ENCODE measurements at regions not wholly inside any gene's neighbourhood (a gene's known extent, or its start where the extent isn't known, plus 50 kb on each side); places are given as distances from the start of the nearest gene placed in this dataset.

GRCh38 chr2:120785228-120785966, 49.7 kb downstream of the GLI2 start:
- DNase-seq (ENCODE audit: low read depth, low spot score), result no peak
- in situ Hi-C loops (cut with HindIII; ENCODE audit: low pct_unique_long_range_greater_than_20kb, low sequenced_read_pairs), result no loop called here

- in situ Hi-C loops (cut with HindIII; ENCODE audit: low pct_unique_long_range_greater_than_20kb, low sequenced_read_pairs), result no loop called here
- DNase-seq (ENCODE audit: low read depth, low spot score), result peak; percentile 4
Measured at GRCh38 chr2:120786038-120786960, 50.6 kb downstream of the GLI2 start.

GRCh38 chr2:120787111-120787821, 51.6 kb downstream of the GLI2 start:
- in situ Hi-C loops (cut with HindIII; ENCODE audit: low pct_unique_long_range_greater_than_20kb, low sequenced_read_pairs), result no loop called here
- peak; percentile 14 for DNase-seq (ENCODE audit: low read depth, low spot score)

- no peak for DNase-seq (ENCODE audit: low read depth, low spot score)
- in situ Hi-C loops (cut with HindIII; ENCODE audit: low pct_unique_long_range_greater_than_20kb, low sequenced_read_pairs), result no loop called here
Measured at GRCh38 chr2:120787822-120788700, 52.4 kb downstream of the GLI2 start.

- in situ Hi-C loops (cut with HindIII; ENCODE audit: low pct_unique_long_range_greater_than_20kb, low sequenced_read_pairs), result no loop called here
- no peak for DNase-seq (ENCODE audit: low read depth, low spot score)
Measured at GRCh38 chr2:120791243-120791961, 55.7 kb downstream of the GLI2 start.

GRCh38 chr2:120791962-120792297, 56.3 kb downstream of the GLI2 start:
- DNase-seq (ENCODE audit: low read depth, low spot score), result no peak
- in situ Hi-C loops (cut with HindIII; ENCODE audit: low pct_unique_long_range_greater_than_20kb, low sequenced_read_pairs), result no loop called here

GRCh38 chr2:120793682-120794403, 58.2 kb downstream of the GLI2 start:
- in situ Hi-C loops (cut with HindIII; ENCODE audit: low pct_unique_long_range_greater_than_20kb, low sequenced_read_pairs), result no loop called here
- no peak for DNase-seq (ENCODE audit: low read depth, low spot score)

- no peak for DNase-seq (ENCODE audit: low read depth, low spot score)
- in situ Hi-C loops (cut with HindIII; ENCODE audit: low pct_unique_long_range_greater_than_20kb, low sequenced_read_pairs), result no loop called here
Measured at GRCh38 chr2:120794716-120795115, 59.0 kb downstream of the GLI2 start.

GRCh38 chr2:120796094-120796493, 60.4 kb downstream of the GLI2 start:
- in situ Hi-C loops (cut with HindIII; ENCODE audit: low pct_unique_long_range_greater_than_20kb, low sequenced_read_pairs), result no loop called here

GRCh38 chr2:120797421-120798221, 62.0 kb downstream of the GLI2 start:
- no peak for DNase-seq (ENCODE audit: low read depth, low spot score)
- in situ Hi-C loops (cut with HindIII; ENCODE audit: low pct_unique_long_range_greater_than_20kb, low sequenced_read_pairs), result no loop called here

More at GRCh38 chr2:120796094-120796493, 60.4 kb downstream of the GLI2 start:
- DNase-seq (ENCODE audit: low read depth, low spot score), result no peak

GRCh38 chr2:120798567-120799247, 63.0 kb downstream of the GLI2 start:
- in situ Hi-C loops (cut with HindIII; ENCODE audit: low pct_unique_long_range_greater_than_20kb, low sequenced_read_pairs), result no loop called here
- peak; percentile 10 for DNase-seq (ENCODE audit: low read depth, low spot score)

GRCh38 chr2:120802158-120802557, 66.5 kb downstream of the GLI2 start:
- in situ Hi-C loops (cut with HindIII; ENCODE audit: low pct_unique_long_range_greater_than_20kb, low sequenced_read_pairs), result no loop called here
- DNase-seq (ENCODE audit: low read depth, low spot score), result no peak

- DNase-seq (ENCODE audit: low read depth, low spot score), result no peak
- in situ Hi-C loops (cut with HindIII; ENCODE audit: low pct_unique_long_range_greater_than_20kb, low sequenced_read_pairs), result no loop called here
Measured at GRCh38 chr2:120802867-120803484, 67.3 kb downstream of the GLI2 start.

GRCh38 chr2:120803764-120804335, 68.2 kb downstream of the GLI2 start:
- no peak for DNase-seq (ENCODE audit: low read depth, low spot score)
- in situ Hi-C loops (cut with HindIII; ENCODE audit: low pct_unique_long_range_greater_than_20kb, low sequenced_read_pairs), result no loop called here
